Effector memory CD4-positive, alpha-beta T cell (primary cell): ENCODE measurements at regions not wholly inside any gene's neighbourhood (a gene's known extent, or its start where the extent isn't known, plus 50 kb on each side); places are given as distances from the start of the nearest gene placed in this dataset.

Experiments used
- DNase-seq, 3 donors: peaks; one replicate each; pipeline ENCODE4 v3.0.0-alpha.2; 2020
- H3K27ac ChIP-seq: 2 replicates; pipeline ENCODE4 v1.7.0; 2013; ENCODE audit warnings: mild to moderate bottlenecking, low read length, moderate library complexity; ENCODE audit not compliant: insufficient read depth, poor library complexity, severe bottlenecking
- H3K27me3 ChIP-seq: replicated peaks from 2 replicates; pipeline ENCODE4 v1.7.0; 2013; ENCODE audit warnings: mild to moderate bottlenecking, low read length; ENCODE audit not compliant: insufficient read depth, control insufficient read depth, poor library complexity, severe bottlenecking
- H3K36me3 ChIP-seq: 2 replicates; pipeline ENCODE4 v1.7.0; 2013; ENCODE audit warnings: mild to moderate bottlenecking, low read length, moderate library complexity; ENCODE audit not compliant: control insufficient read depth, insufficient read depth
- H3K4me1 ChIP-seq: 2 replicates; pipeline ENCODE4 v1.7.0; 2013; ENCODE audit warnings: low read length, mild to moderate bottlenecking; ENCODE audit not compliant: control insufficient read depth, insufficient read depth, poor library complexity, severe bottlenecking
- H3K4me3 ChIP-seq: 2 replicates; pipeline ENCODE4 v1.7.0; 2013; ENCODE audit warnings: low read length, low read depth, mild to moderate bottlenecking; ENCODE audit not compliant: insufficient read depth, poor library complexity, severe bottlenecking
- H3K9me3 ChIP-seq: 2 replicates; pipeline ENCODE4 v1.7.0; 2013; ENCODE audit warnings: mild to moderate bottlenecking, low read length, moderate library complexity; ENCODE audit not compliant: control insufficient read depth

- H3K27me3 ChIP-seq, result no peaks in the 10 kb centered on the region
- no peak overlapping the region for H3K4me3 ChIP-seq
- DNase-seq, result no peak
- H3K36me3 ChIP-seq, result no peaks in the 10 kb centered on the region
- no peaks in the 10 kb centered on the region for H3K4me1 ChIP-seq
- H3K27ac ChIP-seq, result no peak overlapping the region
- no peaks in the 10 kb centered on the region for H3K9me3 ChIP-seq
Observed at GRCh38 chr1:243946253-243946652, 96.2 kb upstream of the AKT3 start.

GRCh38 chr1:243945727-243946126 is 95.7 kb upstream of the AKT3 start:
- Histone ChIP-seq H3K4me3 (no peak overlapping the region), H3K27ac (no peak overlapping the region), H3K27me3 (no peaks in the 10 kb centered on the region), H3K9me3 (no peaks in the 10 kb centered on the region), H3K36me3 (no peaks in the 10 kb centered on the region), H3K4me1 (no peaks in the 10 kb centered on the region)
- DNase-seq, result no peak

GRCh38 chr1:243944429-243945160 is 94.6 kb upstream of the AKT3 start:
- Histone ChIP-seq H3K27me3 (no peaks in the 10 kb centered on the region), H3K9me3 (no peaks in the 10 kb centered on the region), H3K36me3 (no peaks in the 10 kb centered on the region), H3K4me1 (no peaks in the 10 kb centered on the region), H3K4me3 (no peak overlapping the region), H3K27ac (no peak overlapping the region)
- no peak for DNase-seq

GRCh38 chr1:243943671-243944428 is 93.8 kb upstream of the AKT3 start:
- Histone ChIP-seq H3K4me1 (no peaks in the 10 kb centered on the region), H3K36me3 (no peaks in the 10 kb centered on the region), H3K27ac (no peak overlapping the region), H3K4me3 (no peak overlapping the region), H3K27me3 (no peaks in the 10 kb centered on the region), H3K9me3 (no peaks in the 10 kb centered on the region)
- DNase-seq, result no peak

GRCh38 chr1:243942196-243943150 is 92.4 kb upstream of the AKT3 start:
- H3K27me3 ChIP-seq, result no peaks in the 10 kb centered on the region
- no peak overlapping the region for H3K27ac ChIP-seq
- H3K4me1 ChIP-seq, result no peaks in the 10 kb centered on the region
- H3K4me3 ChIP-seq, result no peak overlapping the region
- no peak for DNase-seq
- H3K36me3 ChIP-seq, result no peaks in the 10 kb centered on the region
- H3K9me3 ChIP-seq, result no peaks in the 10 kb centered on the region

- H3K4me1 ChIP-seq, result no peaks in the 10 kb centered on the region
- DNase-seq, result no peak
- H3K27ac ChIP-seq, result no peak overlapping the region
- H3K36me3 ChIP-seq, result no peaks in the 10 kb centered on the region
- H3K27me3 ChIP-seq, result no peaks in the 10 kb centered on the region
- no peaks in the 10 kb centered on the region for H3K9me3 ChIP-seq
- no peak overlapping the region for H3K4me3 ChIP-seq
Observed at GRCh38 chr1:243940451-243940850, 90.4 kb upstream of the AKT3 start.

- Histone ChIP-seq H3K27me3 (no peaks in the 10 kb centered on the region), H3K4me3 (no peak overlapping the region), H3K4me1 (no peaks in the 10 kb centered on the region), H3K9me3 (no peaks in the 10 kb centered on the region), H3K27ac (no peak overlapping the region), H3K36me3 (no peaks in the 10 kb centered on the region)
- no peak for DNase-seq
Observed at GRCh38 chr1:243939167-243939848, 89.3 kb upstream of the AKT3 start.

GRCh38 chr1:243938208-243938607 is 88.2 kb upstream of the AKT3 start:
- Histone ChIP-seq H3K27me3 (no peaks in the 10 kb centered on the region), H3K9me3 (no peaks in the 10 kb centered on the region), H3K36me3 (no peaks in the 10 kb centered on the region), H3K27ac (no peak overlapping the region), H3K4me3 (no peak overlapping the region), H3K4me1 (no peaks in the 10 kb centered on the region)
- no peak for DNase-seq

- no peak for DNase-seq
- no peak overlapping the region for H3K27ac ChIP-seq
- H3K9me3 ChIP-seq, result no peaks in the 10 kb centered on the region
- H3K36me3 ChIP-seq, result no peaks in the 10 kb centered on the region
- no peak overlapping the region for H3K4me3 ChIP-seq
- H3K27me3 ChIP-seq, result no peaks in the 10 kb centered on the region
- no peaks in the 10 kb centered on the region for H3K4me1 ChIP-seq
Observed at GRCh38 chr1:243933495-243933894, 83.5 kb upstream of the AKT3 start.
